K562 (cell line): ENCODE measurements at regions not wholly inside any gene's neighbourhood (a gene's known extent, or its start where the extent isn't known, plus 50 kb on each side); places are given as distances from the start of the nearest gene placed in this dataset.

Experiments
- AFF1 ChIP-seq, 2 experiments: fragments of 450-650 bp; IDR thresholded peaks; 2 replicates each; pipeline ENCODE4 v1.6.1; 2018; ENCODE audit warnings: mild to moderate bottlenecking in 2 of 2, low read depth in 1 of 2; ENCODE audit not compliant: partially characterized antibody in 2 of 2
- E2F1 ChIP-seq: sonication (generic); formaldehyde crosslinking; IDR thresholded peaks from 2 replicates; pipeline ENCODE4 v1.8.1; 2023; ENCODE audit warnings: mild to moderate bottlenecking, missing genetic modification reagents, moderate library complexity
- GTF2A2 ChIP-seq: IDR thresholded peaks from 2 replicates; pipeline ENCODE4 v1.6.1; 2016; ENCODE audit warnings: mild to moderate bottlenecking, missing genetic modification characterization, missing compliant biosample characterization
- KLF6 ChIP-seq: fragments of 250-450 bp; sonication (Bioruptor Pico); IDR thresholded peaks from 2 replicates; pipeline ENCODE4 v1.4.0; 2020; ENCODE audit warnings: mild to moderate bottlenecking, moderate library complexity, borderline replicate concordance
- MEF2D ChIP-seq: conservative IDR thresholded peaks from 2 replicates; pipeline ENCODE4 v1.6.1; 2016; ENCODE audit warnings: low read depth, missing genetic modification characterization, missing compliant biosample characterization
- ZNF354B ChIP-seq: fragments of 250-450 bp; sonication (Bioruptor Pico); IDR thresholded peaks from 2 replicates; pipeline ENCODE4 v1.4.0; 2020
- ZNF518B ChIP-seq: fragments of 250-450 bp; sonication (Bioruptor Pico); IDR thresholded peaks from 2 replicates; pipeline ENCODE4 v1.5.0; 2021; ENCODE audit warnings: mild to moderate bottlenecking, moderate library complexity
- TF ChIP-seq, protein P1 (sequence below): fragments of 250-450 bp; sonication (Bioruptor Pico); IDR thresholded peaks from 2 replicates; pipeline ENCODE4 v1.4.0; 2020

DNA sequence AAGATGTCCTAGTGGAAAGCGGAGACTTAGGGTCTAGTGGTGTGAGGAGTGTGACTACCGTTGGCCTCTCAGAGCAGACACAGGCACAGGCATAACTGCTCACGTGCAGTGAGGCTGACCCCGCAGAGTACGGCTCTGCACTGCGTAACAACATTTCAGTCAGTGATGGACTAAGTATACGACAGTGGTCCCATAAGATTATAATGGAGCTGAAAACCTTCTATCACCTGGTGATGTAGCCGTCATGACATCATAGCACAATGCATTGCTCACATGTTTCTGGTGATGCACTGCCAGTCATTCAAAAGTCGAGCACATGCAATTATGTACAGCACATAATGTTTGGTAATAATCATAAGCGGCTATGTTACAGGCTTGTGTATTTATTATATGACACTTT is 179.6 kb downstream of the VAPA start (continued):
- TF ChIP-seq AFF1 (IDR thresholded peaks at IDR 0.05; ENCODE audit: low read depth in 1 of 2, partially characterized antibody in 2 of 2): no peak
- no peak for TF ChIP-seq ZNF354B (CRISPR knock-in tag)
- TF ChIP-seq E2F1 (CRISPR knock-in tag): no peak
- TF ChIP-seq MEF2D (tag): no peak
- TF ChIP-seq KLF6 (CRISPR knock-in tag): no peak
- TF ChIP-seq, protein P1, sequence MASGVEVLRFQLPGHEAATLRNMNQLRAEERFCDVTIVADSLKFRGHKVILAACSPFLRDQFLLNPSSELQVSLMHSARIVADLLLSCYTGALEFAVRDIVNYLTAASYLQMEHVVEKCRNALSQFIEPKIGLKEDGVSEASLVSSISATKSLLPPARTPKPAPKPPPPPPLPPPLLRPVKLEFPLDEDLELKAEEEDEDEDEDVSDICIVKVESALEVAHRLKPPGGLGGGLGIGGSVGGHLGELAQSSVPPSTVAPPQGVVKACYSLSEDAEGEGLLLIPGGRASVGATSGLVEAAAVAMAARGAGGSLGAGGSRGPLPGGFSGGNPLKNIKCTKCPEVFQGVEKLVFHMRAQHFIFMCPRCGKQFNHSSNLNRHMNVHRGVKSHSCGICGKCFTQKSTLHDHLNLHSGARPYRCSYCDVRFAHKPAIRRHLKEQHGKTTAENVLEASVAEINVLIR (CRISPR knock-in tag): no peak
- TF ChIP-seq ZNF518B: no peak
- TF ChIP-seq GTF2A2 (tag): no peak
